OCI-LY7 (cell line): ENCODE measurements at regions not wholly inside any gene's neighbourhood (a gene's known extent, or its start where the extent isn't known, plus 50 kb on each side); places are given as distances from the start of the nearest gene placed in this dataset.

ENCODE experiments used
- EZH2phosphoT487 ChIP-seq: fragments of 200-600 bp; sonication (generic); IDR thresholded peaks from 2 replicates; pipeline ENCODE4 v1.6.1; 2018; ENCODE audit warnings: low read depth, borderline replicate concordance, mild to moderate bottlenecking, mixed run types, antibody characterized with exemption, low read length, moderate library complexity, mixed read lengths
- TF ChIP-seq, protein P1 (sequence below): fragments of 200-600 bp; sonication (generic); conservative IDR thresholded peaks from 2 replicates; pipeline ENCODE4 v1.5.1; 2014; ENCODE audit warnings: mild to moderate bottlenecking, antibody characterized with exemption, low read length, moderate library complexity, mixed read lengths

DNA sequence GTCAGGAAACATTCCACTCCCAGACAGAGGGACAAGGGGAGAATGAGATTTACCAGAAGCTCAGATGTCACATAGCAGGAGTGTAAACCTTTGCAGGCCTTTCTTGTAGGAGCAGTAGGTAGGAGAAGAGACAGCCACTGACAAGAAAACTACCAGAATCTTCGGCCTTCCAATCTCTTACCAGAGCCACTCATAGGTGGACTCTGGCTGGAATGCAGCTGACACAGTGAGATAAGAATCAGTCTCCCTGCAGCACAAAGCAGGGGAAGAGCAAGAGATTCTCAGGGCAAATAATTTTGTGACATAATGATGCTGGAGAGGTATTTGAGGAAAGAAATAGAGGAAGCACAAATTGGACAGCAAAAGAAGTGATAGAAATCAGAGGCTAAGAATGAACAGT, 1534.5 kb downstream of the DPP10 start:
- TF ChIP-seq, protein P1, sequence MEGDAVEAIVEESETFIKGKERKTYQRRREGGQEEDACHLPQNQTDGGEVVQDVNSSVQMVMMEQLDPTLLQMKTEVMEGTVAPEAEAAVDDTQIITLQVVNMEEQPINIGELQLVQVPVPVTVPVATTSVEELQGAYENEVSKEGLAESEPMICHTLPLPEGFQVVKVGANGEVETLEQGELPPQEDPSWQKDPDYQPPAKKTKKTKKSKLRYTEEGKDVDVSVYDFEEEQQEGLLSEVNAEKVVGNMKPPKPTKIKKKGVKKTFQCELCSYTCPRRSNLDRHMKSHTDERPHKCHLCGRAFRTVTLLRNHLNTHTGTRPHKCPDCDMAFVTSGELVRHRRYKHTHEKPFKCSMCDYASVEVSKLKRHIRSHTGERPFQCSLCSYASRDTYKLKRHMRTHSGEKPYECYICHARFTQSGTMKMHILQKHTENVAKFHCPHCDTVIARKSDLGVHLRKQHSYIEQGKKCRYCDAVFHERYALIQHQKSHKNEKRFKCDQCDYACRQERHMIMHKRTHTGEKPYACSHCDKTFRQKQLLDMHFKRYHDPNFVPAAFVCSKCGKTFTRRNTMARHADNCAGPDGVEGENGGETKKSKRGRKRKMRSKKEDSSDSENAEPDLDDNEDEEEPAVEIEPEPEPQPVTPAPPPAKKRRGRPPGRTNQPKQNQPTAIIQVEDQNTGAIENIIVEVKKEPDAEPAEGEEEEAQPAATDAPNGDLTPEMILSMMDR = no peak
- TF ChIP-seq EZH2phosphoT487 = no peak
